Neural progenitor cell (in vitro differentiated cells): ENCODE measurements at regions not wholly inside any gene's neighbourhood (a gene's known extent, or its start where the extent isn't known, plus 50 kb on each side); places are given as distances from the start of the nearest gene placed in this dataset.

Source experiments
- DNase-seq: peaks from one replicate; pipeline ENCODE4 v3.0.0-alpha.2; 2016; ENCODE audit warnings: low spot score
- H2AFZ ChIP-seq: fragments of 200-600 bp; sonication (generic); replicated peaks from 2 replicates; pipeline ENCODE4 v1.6.1; 2016; ENCODE audit warnings: antibody characterized with exemption
- H3F3A ChIP-seq: fragments of 200-600 bp; sonication (generic); 2 replicates; pipeline ENCODE4 v1.6.1; 2016; ENCODE audit warnings: antibody characterized with exemption, low read depth
- H3K27ac ChIP-seq: fragments of 200-600 bp; sonication (generic); 2 replicates; pipeline ENCODE4 v1.5.1; 2016; ENCODE audit warnings: mild to moderate bottlenecking
- H3K27me3 ChIP-seq: fragments of 200-600 bp; sonication (generic); 2 replicates; pipeline ENCODE4 v1.6.1; 2016; ENCODE audit warnings: mild to moderate bottlenecking, moderate library complexity
- H3K36me3 ChIP-seq: fragments of 200-600 bp; sonication (generic); 2 replicates; pipeline ENCODE4 v1.5.1; 2016
- H3K4me1 ChIP-seq: fragments of 200-600 bp; sonication (generic); 2 replicates; pipeline ENCODE4 v1.6.1; 2016; ENCODE audit warnings: mixed run types
- H3K4me2 ChIP-seq: fragments of 200-600 bp; sonication (generic); 2 replicates; pipeline ENCODE4 v1.6.1; 2016
- H3K4me3 ChIP-seq: fragments of 200-600 bp; sonication (generic); 2 replicates; pipeline ENCODE4 v1.5.1; 2016
- H3K79me2 ChIP-seq: fragments of 200-600 bp; sonication (generic); 2 replicates; pipeline ENCODE4 v1.6.1; 2016; ENCODE audit warnings: low read depth
- H3K9ac ChIP-seq: fragments of 200-600 bp; sonication (generic); 2 replicates; pipeline ENCODE4 v1.6.1; 2016
- H3K9me3 ChIP-seq: fragments of 200-600 bp; sonication (generic); 2 replicates; pipeline ENCODE4 v1.5.1; 2016; ENCODE audit warnings: low read depth
- H4K20me1 ChIP-seq: fragments of 200-600 bp; sonication (generic); 2 replicates; pipeline ENCODE4 v1.6.1; 2016; ENCODE audit warnings: low read depth
- H3K27ac Mint-ChIP-seq: 3 replicates; pipeline ENCODE4 v1.8.0; 2021; ENCODE audit warnings: mixed read lengths
- H3K27me3 Mint-ChIP-seq: 2 replicates; pipeline ENCODE4 v1.8.0; 2022; ENCODE audit warnings: low read depth, mild to moderate bottlenecking, inconsistent platforms, moderate library complexity, mixed read lengths; ENCODE audit not compliant: insufficient read depth
- H3K36me3 Mint-ChIP-seq: 3 replicates; pipeline ENCODE4 v1.8.0; 2021; ENCODE audit warnings: mixed read lengths
- H3K4me1 Mint-ChIP-seq: 3 replicates; pipeline ENCODE4 v1.8.0; 2021; ENCODE audit warnings: mixed read lengths
- H3K4me3 Mint-ChIP-seq: 3 replicates; pipeline ENCODE4 v1.8.0; 2021; ENCODE audit warnings: mild to moderate bottlenecking, moderate library complexity, mixed read lengths
- H3K9me3 Mint-ChIP-seq: 3 replicates; pipeline ENCODE4 v1.8.0; 2020; ENCODE audit warnings: mixed read lengths
- CTCF ChIP-seq: fragments of 200-600 bp; sonication (generic); IDR thresholded peaks from 2 replicates; pipeline ENCODE4 v1.5.1; 2017; ENCODE audit warnings: antibody characterized with exemption, mild to moderate bottlenecking
- EZH2 ChIP-seq: fragments of 200-600 bp; sonication (generic); IDR thresholded peaks from 2 replicates; pipeline ENCODE4 v1.6.1; 2017; ENCODE audit warnings: antibody characterized with exemption, mild to moderate bottlenecking, moderate library complexity
- EZH2phosphoT487 ChIP-seq: fragments of 200-600 bp; sonication (generic); IDR thresholded peaks from 2 replicates; pipeline ENCODE4 v1.6.1; 2017; ENCODE audit warnings: antibody characterized with exemption

- no peaks in the 10 kb centered on the region for H3K27me3 ChIP-seq
- TF ChIP-seq CTCF (no peak), EZH2 (no peak), EZH2phosphoT487 (no peak)
- H2AFZ ChIP-seq = peak overlapping the region; percentile 43
- no peaks in the 10 kb centered on the region for H3K36me3 ChIP-seq
- H3K9me3 ChIP-seq = no peaks in the 10 kb centered on the region
- no peaks in the 10 kb centered on the region for H3K27me3 Mint-ChIP-seq
- no peak for DNase-seq
- no peak overlapping the region for H3K27ac Mint-ChIP-seq
- peaks cover 4% of the 10 kb centered on the region for H3K4me1 Mint-ChIP-seq
- H4K20me1 ChIP-seq = no peaks in the 10 kb centered on the region
- H3K36me3 Mint-ChIP-seq = no peaks in the 10 kb centered on the region
- H3K27ac ChIP-seq = no peak overlapping the region
- no peak overlapping the region for H3K9ac ChIP-seq
- H3K4me1 ChIP-seq = peaks cover 14% of the 10 kb centered on the region
- no peak overlapping the region for H3K4me3 ChIP-seq
- no peak overlapping the region for H3K4me3 Mint-ChIP-seq
- no peaks in the 10 kb centered on the region for H3F3A ChIP-seq
- no peaks in the 10 kb centered on the region for H3K9me3 Mint-ChIP-seq
- no peak overlapping the region for H3K4me2 ChIP-seq
- no peaks in the 10 kb centered on the region for H3K79me2 ChIP-seq
Observed at GRCh38 chr6:119627908-119628669, 278.5 kb upstream of the MAN1A1 start.

GRCh38 chr6:119626884-119627619, 277.5 kb upstream of the MAN1A1 start:
- H3K4me3 Mint-ChIP-seq = no peak overlapping the region
- no peak overlapping the region for H3K4me2 ChIP-seq
- no peaks in the 10 kb centered on the region for H3K36me3 Mint-ChIP-seq
- H3K4me1 ChIP-seq = peaks cover 24% of the 10 kb centered on the region
- H3K27ac Mint-ChIP-seq = no peak overlapping the region
- H3K4me1 Mint-ChIP-seq = peaks cover 14% of the 10 kb centered on the region
- no peaks in the 10 kb centered on the region for H3K27me3 Mint-ChIP-seq
- no peak overlapping the region for H3K27ac ChIP-seq
- H3K9ac ChIP-seq = no peak overlapping the region
- H3K4me3 ChIP-seq = no peak overlapping the region
- H4K20me1 ChIP-seq = no peaks in the 10 kb centered on the region
- DNase-seq = no peak
- H3K36me3 ChIP-seq = no peaks in the 10 kb centered on the region
- H3K9me3 Mint-ChIP-seq = no peaks in the 10 kb centered on the region
- peak overlapping the region; percentile 43 for H2AFZ ChIP-seq
- no peaks in the 10 kb centered on the region for H3K9me3 ChIP-seq
- H3F3A ChIP-seq = no peaks in the 10 kb centered on the region
- no peaks in the 10 kb centered on the region for H3K79me2 ChIP-seq
- H3K27me3 ChIP-seq = no peaks in the 10 kb centered on the region
- TF ChIP-seq EZH2 (no peak), CTCF (no peak)

GRCh38 chr6:119620846-119621555, 271.4 kb upstream of the MAN1A1 start:
- Histone ChIP-seq H2AFZ (no peak overlapping the region), H4K20me1 (no peaks in the 10 kb centered on the region), H3F3A (no peaks in the 10 kb centered on the region), H3K4me3 (no peak overlapping the region), H3K9me3 (no peaks in the 10 kb centered on the region), H3K79me2 (no peaks in the 10 kb centered on the region), H3K4me1 (peaks cover 24% of the 10 kb centered on the region), H3K4me2 (no peak overlapping the region), H3K27me3 (no peaks in the 10 kb centered on the region), H3K36me3 (no peaks in the 10 kb centered on the region), H3K27ac (no peak overlapping the region), H3K9ac (no peak overlapping the region)
- no peak for TF ChIP-seq EZH2phosphoT487
- TF ChIP-seq EZH2 = no peak
- no peak for TF ChIP-seq CTCF
- Mint-ChIP-seq H3K9me3 (peaks cover 5% of the 10 kb centered on the region), H3K27me3 (no peaks in the 10 kb centered on the region), H3K4me3 (no peak overlapping the region), H3K27ac (peak overlapping the region; percentile 1), H3K36me3 (peaks cover 3% of the 10 kb centered on the region), H3K4me1 (peaks cover 28% of the 10 kb centered on the region)
- no peak for DNase-seq
